ENCODE measurements at regions not wholly inside any gene's neighbourhood (a gene's known extent, or its start where the extent isn't known, plus 50 kb on each side); places are given as distances from the start of the nearest gene placed in this dataset.
A peak's percentile ranks its signal among the peaks of the same experiment; 100 is the strongest.

DNA sequence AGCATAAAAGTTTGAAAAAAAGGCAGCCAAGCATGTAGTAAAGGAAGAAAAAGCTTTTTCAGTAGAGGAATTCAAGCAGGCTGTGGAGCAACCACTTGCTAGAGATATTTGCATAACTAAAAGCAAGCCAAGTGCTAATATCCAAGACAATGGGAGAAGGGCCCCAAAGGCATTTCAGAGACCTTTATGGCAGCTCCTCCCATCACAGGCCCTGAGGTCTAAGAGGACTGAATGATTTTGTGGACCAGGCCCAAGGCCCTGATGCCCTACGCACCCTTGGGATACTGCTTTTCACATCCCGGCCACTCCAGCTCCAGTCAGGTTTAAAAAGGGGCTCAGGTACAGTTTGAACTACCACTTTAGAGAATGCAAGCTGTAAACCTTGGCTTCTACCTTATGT, 261.7 kb upstream of the SEMA3C start:
- H3K4me3 ChIP-seq (replicated peaks in 1 of 2; ENCODE audit: low read depth in 2 of 2, low read length in 2 of 2): no peak overlapping the region
- no peak for DNase-seq (ENCODE audit: low read depth in 2 of 2)
- TF ChIP-seq, protein P1, sequence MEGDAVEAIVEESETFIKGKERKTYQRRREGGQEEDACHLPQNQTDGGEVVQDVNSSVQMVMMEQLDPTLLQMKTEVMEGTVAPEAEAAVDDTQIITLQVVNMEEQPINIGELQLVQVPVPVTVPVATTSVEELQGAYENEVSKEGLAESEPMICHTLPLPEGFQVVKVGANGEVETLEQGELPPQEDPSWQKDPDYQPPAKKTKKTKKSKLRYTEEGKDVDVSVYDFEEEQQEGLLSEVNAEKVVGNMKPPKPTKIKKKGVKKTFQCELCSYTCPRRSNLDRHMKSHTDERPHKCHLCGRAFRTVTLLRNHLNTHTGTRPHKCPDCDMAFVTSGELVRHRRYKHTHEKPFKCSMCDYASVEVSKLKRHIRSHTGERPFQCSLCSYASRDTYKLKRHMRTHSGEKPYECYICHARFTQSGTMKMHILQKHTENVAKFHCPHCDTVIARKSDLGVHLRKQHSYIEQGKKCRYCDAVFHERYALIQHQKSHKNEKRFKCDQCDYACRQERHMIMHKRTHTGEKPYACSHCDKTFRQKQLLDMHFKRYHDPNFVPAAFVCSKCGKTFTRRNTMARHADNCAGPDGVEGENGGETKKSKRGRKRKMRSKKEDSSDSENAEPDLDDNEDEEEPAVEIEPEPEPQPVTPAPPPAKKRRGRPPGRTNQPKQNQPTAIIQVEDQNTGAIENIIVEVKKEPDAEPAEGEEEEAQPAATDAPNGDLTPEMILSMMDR (IDR thresholded peaks at IDR 0.05; ENCODE audit: low read depth, low read length): no peak

DNA sequence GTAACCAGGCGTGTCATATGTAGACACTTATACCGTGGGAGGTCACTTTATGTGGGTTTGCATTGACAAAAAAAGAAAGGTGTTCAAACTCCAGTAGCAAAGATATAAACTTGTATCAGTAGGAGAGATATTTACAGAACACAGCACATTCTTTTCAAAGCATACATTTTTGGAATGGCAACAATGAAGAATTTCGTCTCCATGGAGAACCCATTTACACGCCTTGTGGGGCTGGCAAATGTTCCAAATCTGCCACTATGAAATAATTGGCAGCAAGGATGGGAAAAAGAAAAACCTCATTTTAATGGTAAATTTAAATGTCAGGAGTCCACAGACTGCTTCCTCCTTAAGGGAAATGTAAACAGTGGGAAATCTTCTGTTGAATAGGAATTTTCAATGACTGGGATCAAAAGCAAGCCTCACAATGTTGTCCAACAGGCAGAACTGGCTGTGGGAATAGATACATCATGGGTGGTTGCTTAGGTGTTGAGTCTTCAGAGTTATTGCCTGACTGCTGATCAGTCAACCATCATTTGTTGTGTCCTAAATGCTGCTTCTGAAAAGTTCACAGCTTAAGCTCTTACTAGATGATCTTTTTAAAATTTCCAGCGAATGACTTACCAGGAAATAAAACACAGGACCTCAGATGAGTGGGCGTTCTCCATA, 256.6 kb upstream of the SEMA3C start:
- no peak overlapping the region for H3K4me3 ChIP-seq (replicated peaks in 1 of 2; ENCODE audit: low read depth in 2 of 2, low read length in 2 of 2)
- DNase-seq (ENCODE audit: low read depth in 2 of 2): peak in 1 of 2 donors; percentile 21
- TF ChIP-seq, protein P1 (IDR thresholded peaks at IDR 0.05; ENCODE audit: low read depth, low read length): no peak

DNA sequence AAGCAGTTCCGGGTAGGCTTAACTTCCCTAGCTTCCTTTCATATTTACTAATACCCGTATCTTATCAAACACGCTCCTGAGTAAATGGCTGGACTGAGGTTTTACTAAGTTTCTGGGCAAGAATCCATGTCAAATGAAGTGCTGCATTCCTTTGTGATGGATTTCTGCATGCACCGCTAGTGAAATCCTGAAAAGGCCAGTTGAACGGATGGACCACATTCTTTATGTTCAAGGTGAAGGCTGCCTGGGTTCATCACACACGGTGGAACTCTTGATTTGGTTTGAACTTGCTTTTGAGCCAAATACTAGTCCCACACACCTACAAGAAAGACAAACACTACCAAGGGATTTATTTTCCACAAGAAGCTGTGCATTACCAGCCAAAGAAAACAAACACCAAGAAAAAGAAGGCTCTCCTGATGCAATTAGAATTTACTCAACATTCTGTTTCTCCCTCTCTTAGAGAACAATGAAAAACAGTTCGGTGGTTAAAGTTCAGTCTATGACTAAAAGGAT, 255.0 kb upstream of the SEMA3C start:
- peak overlapping the region in 1 of 2 donors; percentile 26 for H3K4me3 ChIP-seq (replicated peaks in 1 of 2; ENCODE audit: low read depth in 2 of 2, low read length in 2 of 2)
- TF ChIP-seq, protein P1 (IDR thresholded peaks at IDR 0.05; ENCODE audit: low read depth, low read length): no peak
- DNase-seq (ENCODE audit: low read depth in 2 of 2): peak; percentile 85 to 91

DNA sequence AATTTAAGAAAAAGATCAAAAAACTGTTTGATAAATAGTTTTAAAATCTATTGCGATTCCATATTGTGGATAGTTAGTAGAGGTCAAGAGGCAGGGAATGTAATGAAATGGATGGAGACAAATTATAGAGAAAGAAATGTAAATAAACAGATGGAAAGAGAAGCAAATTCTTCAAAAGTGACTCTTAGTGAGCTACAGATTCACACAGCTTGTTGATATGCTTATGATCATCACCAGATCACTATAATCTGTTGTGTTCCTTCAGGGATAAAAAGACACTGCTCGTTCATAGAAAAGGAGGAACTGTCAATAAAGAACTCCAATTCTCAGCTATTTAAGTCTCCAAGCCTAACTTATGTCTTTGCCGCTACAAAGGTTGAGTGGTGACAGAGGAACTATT, 251.4 kb upstream of the SEMA3C start:
- no peak for DNase-seq (ENCODE audit: low read depth in 2 of 2)
- no peak overlapping the region for H3K4me3 ChIP-seq (replicated peaks in 1 of 2; ENCODE audit: low read depth in 2 of 2, low read length in 2 of 2)
- TF ChIP-seq, protein P1 (IDR thresholded peaks at IDR 0.05; ENCODE audit: low read depth, low read length): no peak

DNA sequence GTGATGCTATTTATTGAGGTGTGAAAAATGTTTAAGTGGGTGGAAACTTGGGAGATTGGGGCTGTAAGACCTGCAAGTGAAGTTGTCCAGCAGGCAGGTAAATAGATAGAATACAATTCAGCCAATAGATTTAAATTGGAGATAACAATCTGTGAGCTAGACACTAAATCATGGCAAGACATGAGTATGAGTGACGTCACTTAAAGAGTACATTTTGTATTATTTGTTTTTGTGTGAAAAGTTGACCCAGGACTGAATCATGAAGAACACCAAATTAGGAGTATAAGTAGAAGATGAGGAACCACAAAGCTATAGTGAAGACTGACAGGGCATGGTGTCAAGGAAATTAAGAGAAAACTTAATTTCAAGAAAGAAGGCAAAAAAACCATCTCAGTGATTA, 249.1 kb upstream of the SEMA3C start:
- DNase-seq (ENCODE audit: low read depth in 2 of 2): peak in 1 of 2 donors; percentile 45
- H3K4me3 ChIP-seq (replicated peaks in 1 of 2; ENCODE audit: low read depth in 2 of 2, low read length in 2 of 2): no peak overlapping the region
- TF ChIP-seq, protein P1 (IDR thresholded peaks at IDR 0.05; ENCODE audit: low read depth, low read length): no peak

DNA sequence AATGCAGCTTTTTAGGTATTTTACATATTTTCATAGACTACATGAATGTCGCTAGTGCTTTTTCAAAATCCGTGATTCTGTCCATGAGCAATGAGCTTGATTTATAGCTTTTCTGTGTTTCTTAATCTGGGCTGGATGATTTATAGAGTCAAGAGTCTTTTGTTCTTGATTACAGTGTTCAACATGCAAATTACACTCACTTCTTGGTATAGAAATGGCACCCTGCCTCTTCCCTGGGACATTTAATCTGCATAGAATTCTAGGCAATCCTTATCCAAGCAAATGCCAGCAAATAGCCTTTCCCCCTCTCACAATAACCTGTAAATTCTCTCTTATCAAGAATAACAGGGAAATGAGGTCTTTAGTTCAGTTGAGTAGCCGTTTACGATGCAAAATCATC, 246.2 kb upstream of the SEMA3C start:
- DNase-seq (ENCODE audit: low read depth in 2 of 2): no peak
- no peak overlapping the region for H3K4me3 ChIP-seq (replicated peaks in 1 of 2; ENCODE audit: low read depth in 2 of 2, low read length in 2 of 2)
- TF ChIP-seq, protein P1 (IDR thresholded peaks at IDR 0.05; ENCODE audit: low read depth, low read length): no peak

Measured in cardiac fibroblast (primary cell).